Astrocyte of the spinal cord (primary cell): ENCODE measurements at regions not wholly inside any gene's neighbourhood (a gene's known extent, or its start where the extent isn't known, plus 50 kb on each side); places are given as distances from the start of the nearest gene placed in this dataset.

Experiments used
- DNase-seq: peaks from one replicate; pipeline ENCODE4 v3.0.0; 2011; ENCODE audit warnings: low read depth, low spot score
- H3K4me3 ChIP-seq: 2 replicates; pipeline ENCODE4 v1.5.1; 2011; ENCODE audit warnings: low read depth, mild to moderate bottlenecking, low read length, moderate library complexity
- in situ Hi-C: cut with HindIII; loops from 2 replicates; pipeline ENCODE4 v1.10.0; 2017; ENCODE audit warnings: low sequenced_read_pairs
- TF ChIP-seq, protein P1 (sequence below): IDR thresholded peaks from 2 replicates; pipeline ENCODE4 v1.5.1; 2012; ENCODE audit warnings: low read depth, mild to moderate bottlenecking, low read length, inconsistent platforms

DNA sequence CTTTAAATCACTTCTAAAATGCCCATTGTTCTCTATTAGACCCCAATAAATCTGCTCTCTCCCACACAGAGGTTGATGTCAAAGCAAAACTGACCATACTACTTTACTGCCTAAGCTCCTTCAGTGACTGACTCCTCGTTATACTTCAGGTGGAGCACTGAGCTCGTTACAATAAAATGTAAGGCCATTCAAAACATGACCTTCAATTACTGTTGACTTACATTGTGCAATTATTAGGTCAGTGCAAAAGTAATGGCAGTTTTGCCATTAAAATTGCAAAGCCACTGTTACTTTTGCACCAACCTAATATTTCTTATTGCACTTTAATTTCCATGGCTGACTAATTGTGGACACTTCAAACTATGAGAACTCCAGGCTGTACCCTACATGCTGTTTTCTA, 314.9 kb downstream of the MZT1 start:
- in situ Hi-C loops, result no loop called here
- no peak for DNase-seq
- TF ChIP-seq, protein P1, sequence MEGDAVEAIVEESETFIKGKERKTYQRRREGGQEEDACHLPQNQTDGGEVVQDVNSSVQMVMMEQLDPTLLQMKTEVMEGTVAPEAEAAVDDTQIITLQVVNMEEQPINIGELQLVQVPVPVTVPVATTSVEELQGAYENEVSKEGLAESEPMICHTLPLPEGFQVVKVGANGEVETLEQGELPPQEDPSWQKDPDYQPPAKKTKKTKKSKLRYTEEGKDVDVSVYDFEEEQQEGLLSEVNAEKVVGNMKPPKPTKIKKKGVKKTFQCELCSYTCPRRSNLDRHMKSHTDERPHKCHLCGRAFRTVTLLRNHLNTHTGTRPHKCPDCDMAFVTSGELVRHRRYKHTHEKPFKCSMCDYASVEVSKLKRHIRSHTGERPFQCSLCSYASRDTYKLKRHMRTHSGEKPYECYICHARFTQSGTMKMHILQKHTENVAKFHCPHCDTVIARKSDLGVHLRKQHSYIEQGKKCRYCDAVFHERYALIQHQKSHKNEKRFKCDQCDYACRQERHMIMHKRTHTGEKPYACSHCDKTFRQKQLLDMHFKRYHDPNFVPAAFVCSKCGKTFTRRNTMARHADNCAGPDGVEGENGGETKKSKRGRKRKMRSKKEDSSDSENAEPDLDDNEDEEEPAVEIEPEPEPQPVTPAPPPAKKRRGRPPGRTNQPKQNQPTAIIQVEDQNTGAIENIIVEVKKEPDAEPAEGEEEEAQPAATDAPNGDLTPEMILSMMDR, result no peak
- no peak overlapping the region for H3K4me3 ChIP-seq

DNA sequence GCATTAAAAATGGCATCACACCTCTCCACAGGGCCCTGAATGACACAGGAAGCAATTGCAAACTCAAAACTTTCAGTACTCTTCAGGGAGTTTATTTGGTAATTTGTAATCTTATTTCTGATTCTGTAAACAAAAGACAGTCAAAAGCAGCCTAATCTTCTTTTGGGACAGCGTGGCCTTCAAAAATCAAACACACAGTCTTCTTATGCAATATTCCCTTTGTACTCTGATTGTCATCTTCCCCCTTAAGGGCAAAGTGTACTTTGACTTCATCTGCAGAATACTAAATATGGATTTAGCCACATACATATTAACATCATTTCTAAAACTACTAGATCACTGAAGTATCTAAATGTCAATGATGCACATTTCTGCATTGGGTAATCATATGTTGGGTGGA, 322.0 kb downstream of the MZT1 start:
- DNase-seq, result no peak
- in situ Hi-C loops, result no loop called here
- TF ChIP-seq, protein P1, result no peak
- H3K4me3 ChIP-seq, result no peak overlapping the region

DNA sequence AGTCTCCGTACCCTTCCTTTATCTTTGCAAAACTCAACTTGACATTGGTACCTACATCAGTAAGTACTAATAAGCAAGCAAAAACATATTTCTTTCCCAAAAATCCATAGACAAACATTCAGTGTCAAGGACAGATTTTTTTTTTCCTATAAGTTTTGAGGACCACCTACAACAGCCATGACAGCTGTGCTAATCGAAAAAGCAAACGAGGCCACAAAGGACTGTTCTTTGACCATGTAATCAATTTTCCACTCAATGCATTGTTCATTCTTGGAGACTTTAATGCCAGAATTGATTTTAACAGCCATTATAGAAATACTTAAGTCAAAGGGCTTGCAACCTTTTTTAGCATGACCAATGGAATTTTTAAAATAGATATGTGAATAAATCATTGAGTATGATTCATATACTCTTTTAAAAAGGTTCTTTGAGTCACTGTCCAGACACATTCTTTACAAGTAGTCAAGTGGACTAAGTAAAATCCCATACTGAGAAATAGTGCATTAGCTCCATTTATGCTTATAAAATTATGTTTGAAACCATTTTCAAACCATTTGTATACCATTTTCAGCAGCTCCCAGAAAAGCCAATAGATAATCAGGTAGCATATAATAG, 323.9 kb downstream of the MZT1 start:
- TF ChIP-seq, protein P1, result no peak
- no peak overlapping the region for H3K4me3 ChIP-seq
- DNase-seq, result no peak
- in situ Hi-C loops, result no loop called here

DNA sequence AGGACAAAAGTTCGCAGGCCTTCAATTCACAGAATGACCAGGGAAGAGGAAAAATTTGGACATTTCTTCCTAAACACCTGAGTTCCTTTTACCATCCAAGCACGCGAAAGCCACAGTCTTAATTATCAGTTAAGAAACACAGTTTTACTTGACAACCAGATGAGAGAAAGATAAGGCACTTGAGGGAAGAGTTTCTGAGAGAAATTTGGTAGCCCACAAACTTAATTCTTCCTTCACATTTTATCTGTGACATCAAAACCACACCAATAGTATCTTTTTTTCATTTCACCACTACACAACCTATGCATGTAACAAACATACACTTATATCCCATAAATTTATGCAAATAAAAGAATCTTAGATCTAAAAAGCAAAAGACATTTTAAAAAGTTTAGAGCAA, 326.6 kb downstream of the MZT1 start:
- no peak for DNase-seq
- TF ChIP-seq, protein P1, result no peak
- H3K4me3 ChIP-seq, result no peak overlapping the region
- in situ Hi-C loops, result no loop called here

DNA sequence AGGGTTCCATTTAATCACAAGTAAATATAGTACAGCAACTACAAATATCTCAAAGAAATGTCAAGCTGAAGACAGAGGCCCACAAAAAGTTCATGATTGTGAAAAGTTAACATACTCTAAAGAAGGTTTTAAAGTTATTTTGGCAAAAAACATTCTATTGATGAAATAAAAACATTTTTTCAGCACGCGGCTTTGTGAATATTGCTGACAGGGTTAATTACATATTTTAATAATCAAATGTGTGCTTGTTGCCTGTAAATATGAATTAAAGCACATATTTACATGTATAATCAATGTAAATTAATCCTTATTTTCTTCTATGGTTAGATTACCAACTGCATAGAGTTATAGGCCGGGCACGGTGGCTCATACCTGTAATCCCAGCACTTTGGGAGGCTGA, 328.1 kb downstream of the MZT1 start:
- H3K4me3 ChIP-seq, result no peak overlapping the region
- in situ Hi-C loops, result no loop called here
- TF ChIP-seq, protein P1, result no peak
- no peak for DNase-seq

DNA sequence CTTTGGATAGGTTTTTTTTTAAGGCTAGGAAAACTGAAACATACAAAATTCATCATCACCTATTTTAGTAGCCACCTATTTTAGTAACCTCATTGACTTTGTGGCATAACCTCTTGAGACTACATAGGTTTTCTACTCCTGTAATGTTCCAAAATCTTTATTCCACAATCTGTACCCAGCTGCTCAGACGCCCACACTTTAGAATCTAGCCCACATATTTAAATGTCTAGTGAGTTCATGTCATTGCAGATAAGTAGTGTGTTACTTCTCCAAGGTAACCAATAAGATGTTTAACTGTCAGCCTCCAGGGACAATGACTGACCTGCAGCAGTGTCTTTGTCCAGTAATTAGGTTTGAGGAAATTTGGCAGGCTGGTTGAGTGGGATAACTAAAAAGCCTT, 330.2 kb downstream of the MZT1 start:
- DNase-seq, result no peak
- no peak overlapping the region for H3K4me3 ChIP-seq
- TF ChIP-seq, protein P1, result no peak
- in situ Hi-C loops, result no loop called here

DNA sequence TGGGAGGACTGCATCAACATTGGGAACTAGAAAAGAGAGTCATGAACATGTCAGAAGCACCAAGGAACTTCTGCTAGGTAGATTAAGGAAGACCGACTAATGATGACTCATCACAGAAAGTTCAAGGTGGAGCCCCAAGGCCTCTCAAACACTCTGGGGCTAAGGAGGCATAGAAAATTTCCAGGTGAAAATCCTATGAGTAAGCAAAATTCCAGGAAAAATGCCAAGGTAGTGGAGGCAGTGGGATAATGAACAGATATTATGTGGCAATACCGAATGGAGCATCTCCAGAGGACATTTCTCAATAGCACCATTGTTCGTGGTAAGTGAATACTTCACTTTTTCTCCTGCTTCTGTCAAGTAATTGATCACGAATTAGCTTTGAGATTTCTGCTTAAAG, 336.5 kb downstream of the MZT1 start:
- TF ChIP-seq, protein P1, result no peak
- in situ Hi-C loops, result no loop called here
- no peak overlapping the region for H3K4me3 ChIP-seq
- DNase-seq, result peak; percentile 2
